IMR-90 (cell line): ENCODE measurements at regions not wholly inside any gene's neighbourhood (a gene's known extent, or its start where the extent isn't known, plus 50 kb on each side); places are given as distances from the start of the nearest gene placed in this dataset.

Experiments used
- ATAC-seq: fragments of 200-7000 bp; cut with Tn5 transposase; 2 replicates; pipeline ENCODE4 v1.9.1; 2020; ENCODE audit warnings: low read depth, mild to moderate bottlenecking, moderate library complexity
- BruUV-seq: library from RNA; stranded (reverse); fragments of 400-500 nt; replicated peaks from 2 replicates; lab custom pipeline; 2021; lab: Mats Ljungman, UMichigan
- CTCF ChIA-PET: fragments of 300-600 bp; formaldehyde crosslinking; extraction: SDS; loops from one replicate; lab custom pipeline; 2021; ENCODE audit warnings: antibody characterized with exemption; lab: Yijun Ruan, JAX
- POLR2A ChIA-PET: fragments of 300-600 bp; sonication (Branson Sonifier 250); formaldehyde crosslinking; loops from one replicate; lab custom pipeline; 2022; ENCODE audit warnings: antibody characterized with exemption; ENCODE audit not compliant: unreplicated experiment; lab: Charles Lee
- DNase-seq: peaks from one replicate; pipeline ENCODE4 v3.0.0; 2013
- H2AFZ ChIP-seq: replicated peaks from 2 replicates; pipeline ENCODE3; 2013; ENCODE audit warnings: low read length, mild to moderate bottlenecking; ENCODE audit not compliant: poor library complexity
- H2AK5ac ChIP-seq: 2 replicates; pipeline ENCODE4 v1.6.1; 2013; ENCODE audit warnings: low read depth, low read length, inconsistent platforms
- H2AK9ac ChIP-seq: replicated peaks from 2 replicates; pipeline ENCODE3; 2013; ENCODE audit warnings: mild to moderate bottlenecking, low read depth, low read length, moderate library complexity; ENCODE audit not compliant: poor library complexity
- H2BK120ac ChIP-seq: 2 replicates; pipeline ENCODE4 v1.6.1; 2013; ENCODE audit warnings: low read depth, low read length, inconsistent platforms
- H2BK15ac ChIP-seq: 3 replicates; pipeline ENCODE4 v1.6.1; 2013; ENCODE audit warnings: low read depth, low read length, inconsistent platforms
- H2BK20ac ChIP-seq: 2 replicates; pipeline ENCODE4 v1.6.1; 2013; ENCODE audit warnings: low read depth, mild to moderate bottlenecking, inconsistent platforms, low read length, moderate library complexity
- H2BK5ac ChIP-seq: 2 replicates; pipeline ENCODE4 v1.6.1; 2013; ENCODE audit warnings: mild to moderate bottlenecking, low read depth, low read length, inconsistent platforms; ENCODE audit not compliant: poor library complexity, severe bottlenecking
- H3K14ac ChIP-seq: replicated peaks from 2 replicates; pipeline ENCODE4 v1.6.1; 2013; ENCODE audit warnings: low read depth, low read length, inconsistent platforms
- H3K18ac ChIP-seq: 2 replicates; pipeline ENCODE4 v1.6.1; 2013; ENCODE audit warnings: low read depth, low read length, control low read depth
- H3K23ac ChIP-seq: 2 replicates; pipeline ENCODE4 v1.6.1; 2013; ENCODE audit warnings: low read depth, low read length, inconsistent platforms
- H3K27ac ChIP-seq: 2 replicates; pipeline ENCODE4 v1.5.1; 2013; ENCODE audit warnings: mild to moderate bottlenecking, control low read depth, low read length; ENCODE audit not compliant: insufficient read depth
- H3K27me3 ChIP-seq: 2 replicates; pipeline ENCODE4 v1.6.1; 2013; ENCODE audit warnings: low read length; ENCODE audit not compliant: control insufficient read depth, insufficient read depth
- H3K36me3 ChIP-seq: 2 replicates; pipeline ENCODE4 v1.6.1; 2013; ENCODE audit warnings: low read length, mixed read lengths; ENCODE audit not compliant: control insufficient read depth, insufficient read depth
- H3K4ac ChIP-seq: 2 replicates; pipeline ENCODE4 v1.6.1; 2013; ENCODE audit warnings: low read depth, low read length, inconsistent platforms
- H3K4me1 ChIP-seq: 2 replicates; pipeline ENCODE4 v1.6.1; 2013; ENCODE audit warnings: low read length, mixed read lengths; ENCODE audit not compliant: control insufficient read depth, insufficient read depth
- H3K4me2 ChIP-seq: 2 replicates; pipeline ENCODE4 v1.6.1; 2013; ENCODE audit warnings: low read depth, mild to moderate bottlenecking, control low read depth, low read length, moderate library complexity
- H3K4me3 ChIP-seq: 2 replicates; pipeline ENCODE4 v1.5.1; 2013; ENCODE audit warnings: low read depth, mild to moderate bottlenecking, control low read depth, low read length, moderate library complexity; ENCODE audit not compliant: insufficient read depth
- H3K56ac ChIP-seq: 2 replicates; pipeline ENCODE4 v1.6.1; 2013; ENCODE audit warnings: low read length, inconsistent platforms; ENCODE audit not compliant: insufficient read depth; ENCODE audit errors: extremely low read depth
- H3K79me1 ChIP-seq, 2 experiments: 2 replicates each; pipeline ENCODE4 v1.6.1; 2013; ENCODE audit warnings: low read length in 2 of 2, inconsistent platforms in 1 of 2, low read depth in 1 of 2
- H3K9ac ChIP-seq: 2 replicates; pipeline ENCODE4 v1.6.1; 2013; ENCODE audit warnings: low read depth, low read length, control low read depth
- H3K9me1 ChIP-seq: 2 replicates; pipeline ENCODE4 v1.6.1; 2013; ENCODE audit warnings: low read length, inconsistent platforms; ENCODE audit not compliant: insufficient read depth
- H3K9me3 ChIP-seq: 2 replicates; pipeline ENCODE4 v1.6.1; 2013; ENCODE audit warnings: low read length; ENCODE audit not compliant: control insufficient read depth, insufficient read depth
- H4K20me1 ChIP-seq: 2 replicates; pipeline ENCODE4 v1.6.1; 2013; ENCODE audit warnings: low read length, inconsistent platforms; ENCODE audit not compliant: insufficient read depth
- H4K5ac ChIP-seq: 2 replicates; pipeline ENCODE4 v1.6.1; 2013; ENCODE audit warnings: mild to moderate bottlenecking, low read depth, low read length, control low read depth
- H4K8ac ChIP-seq, 2 experiments: 2 replicates each; pipeline ENCODE4 v1.6.1; 2013; ENCODE audit warnings: low read depth in 2 of 2, low read length in 2 of 2, control low read depth in 1 of 2, inconsistent platforms in 1 of 2
- H4K91ac ChIP-seq: 2 replicates; pipeline ENCODE4 v1.6.1; 2013; ENCODE audit warnings: low read depth, low read length, inconsistent platforms; ENCODE audit not compliant: insufficient read depth
- CHD1 ChIP-seq: IDR thresholded peaks from 2 replicates; pipeline ENCODE4 v1.6.1; 2012; ENCODE audit warnings: low read depth, low read length, improper control_type of control experiment
- MAZ ChIP-seq: IDR thresholded peaks from 2 replicates; pipeline ENCODE4 v1.6.1; 2012; ENCODE audit warnings: low read depth, mild to moderate bottlenecking, low read length, improper control_type of control experiment, moderate library complexity, borderline replicate concordance
- MXI1 ChIP-seq: IDR thresholded peaks from 2 replicates; pipeline ENCODE4 v1.6.1; 2012; ENCODE audit warnings: low read depth, mild to moderate bottlenecking, low read length, moderate library complexity, borderline replicate concordance
- RFX5 ChIP-seq: IDR thresholded peaks from 2 replicates; pipeline ENCODE4 v1.8.0; 2012; ENCODE audit warnings: low read depth, mild to moderate bottlenecking, low read length, moderate library complexity
- WGBS, 2 experiments: methylation state at CpG; one replicate each; pipeline versions ENCODE4 v1.1.5 to v1.1.7; 2013; ENCODE audit warnings: missing lambda C conversion rate in 2 of 2; ENCODE audit not compliant: insufficient read length in 1 of 2; ENCODE audit errors: extremely low coverage in 2 of 2; 5-methylcytosine and 5-hydroxymethylcytosine counted together
- dilution Hi-C: fragments of 300-500 bp; cut with HindIII; formaldehyde crosslinking; loops from one replicate; pipeline ENCODE4 v1.14.3; 2018; ENCODE audit warnings: low sequenced_read_pairs; ENCODE audit not compliant: unreplicated experiment
- in situ Hi-C: fragments of 300-500 bp; cut with MboI; formaldehyde crosslinking; loops from 3 replicates; pipeline ENCODE4 v1.14.3; 2019; ENCODE audit warnings: low sequenced_read_pairs, inconsistent platforms, mixed read lengths
- intact Hi-C: fragments of 100-400 bp; cut with micrococcal nuclease; formaldehyde crosslinking; loops from 2 replicates; pipeline ENCODE4 v1.10.0; 2022

- ChIA-PET CTCF (no interaction called here), POLR2A (no interaction called here)
- H3K56ac ChIP-seq, result no peak overlapping the region
- in situ Hi-C loops (no loop called here), intact Hi-C loops (no loop called here), dilution Hi-C loops (no loop called here)
- no peaks in the 10 kb centered on the region for H3K27me3 ChIP-seq
- 0% methylated on average over 1 of the region's 1 CpG; no CpG with 5 or more reads in 1 of the 2 experiments for WGBS, 2 experiments
- H4K8ac ChIP-seq, result no peak overlapping the region
- no peak overlapping the region for H3K4ac ChIP-seq
- H3K79me1 ChIP-seq, result no peaks in the 10 kb centered on the region
- H2AK5ac ChIP-seq, result no peak overlapping the region
- no peak overlapping the region for H2BK15ac ChIP-seq
- H3K9me1 ChIP-seq, result no peaks in the 10 kb centered on the region
- no peaks in the 10 kb centered on the region for H3K36me3 ChIP-seq
- H3K14ac ChIP-seq, result no peak overlapping the region
- H3K27ac ChIP-seq, result no peak overlapping the region
- no peak overlapping the region for H3K4me3 ChIP-seq
- no peak overlapping the region for H3K4me2 ChIP-seq
- no peak overlapping the region for H2BK120ac ChIP-seq
- H2BK5ac ChIP-seq, result no peak overlapping the region
- DNase-seq, result no peak
- H2AK9ac ChIP-seq, result no peak overlapping the region
- no peak overlapping the region for H2BK20ac ChIP-seq
- H3K9me3 ChIP-seq, result peaks cover 1% of the 10 kb centered on the region; the same call in 1 of the 2 replicates
- no peak overlapping the region for H4K91ac ChIP-seq
- no peak overlapping the region for H2AFZ ChIP-seq
- no TSS peak for BruUV-seq
- no peaks in the 10 kb centered on the region for H3K4me1 ChIP-seq
- ATAC-seq, result no peak
- TF ChIP-seq MAZ, result no peak
- TF ChIP-seq MXI1, result no peak
- no peak for TF ChIP-seq CHD1
- TF ChIP-seq RFX5, result no peak
- no peak overlapping the region for H3K18ac ChIP-seq
- no peak overlapping the region for H3K23ac ChIP-seq
- H4K5ac ChIP-seq, result no peak overlapping the region
- no peaks in the 10 kb centered on the region for H4K20me1 ChIP-seq
- H3K9ac ChIP-seq, result no peak overlapping the region
Observed at GRCh38 chr9:119789987-119790386, 420.8 kb upstream of the BRINP1 start.
